ENCODE measurements at regions not wholly inside any gene's neighbourhood (a gene's known extent, or its start where the extent isn't known, plus 50 kb on each side); places are given as distances from the start of the nearest gene placed in this dataset.
A peak's percentile ranks its signal among the peaks of the same experiment; 100 is the strongest.

GRCh38 chr3:168889666-168890065 is 773.8 kb downstream of the MECOM start:
- TF ChIP-seq EZH2 (IDR thresholded peaks at IDR 0.05; ENCODE audit: low read depth) (no peak), CTCF (conservative IDR thresholded peaks at IDR 0.05) (peak; percentile 42; the same call in 1 of the 2 replicates)

Data from PC-9 (cell line).